ENCODE measurements at regions not wholly inside any gene's neighbourhood (a gene's known extent, or its start where the extent isn't known, plus 50 kb on each side); places are given as distances from the start of the nearest gene placed in this dataset.

- no peak for DNase-seq (ENCODE audit: low read depth)
- TF ChIP-seq CTCF (IDR thresholded peaks at IDR 0.05; ENCODE audit: low read depth, low read length, missing control alignments), result no peak
- no peak overlapping the region for H3K4me3 ChIP-seq (ENCODE audit: low read depth, low read length)
These were observed 111.1 kb upstream of the FBN2 start for GRCh38 chr5:128649192-128649591.

DNA sequence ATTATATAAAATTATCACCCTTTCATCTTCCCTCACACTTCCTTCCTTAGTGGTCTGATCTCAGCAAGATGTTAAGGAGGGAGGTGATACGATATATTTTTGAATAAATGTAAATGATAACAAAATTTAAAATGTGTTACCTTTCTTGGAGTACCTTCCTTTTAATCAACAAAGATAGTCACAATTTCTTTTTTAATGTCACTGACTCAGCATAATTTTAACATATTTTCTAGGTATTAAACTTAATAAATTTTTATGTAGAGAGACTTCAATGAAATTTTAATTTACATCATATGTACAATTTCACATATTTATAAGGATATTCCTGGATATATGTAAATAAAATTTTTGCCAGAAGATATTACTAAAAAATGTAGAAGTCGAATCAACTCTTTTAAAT lies 125.0 kb upstream of the FBN2 start:
- DNase-seq (ENCODE audit: low read depth), result no peak
- H3K4me3 ChIP-seq (ENCODE audit: low read depth, low read length), result no peak overlapping the region
- TF ChIP-seq CTCF (IDR thresholded peaks at IDR 0.05; ENCODE audit: low read depth, low read length, missing control alignments), result no peak

- TF ChIP-seq CTCF (IDR thresholded peaks at IDR 0.05; ENCODE audit: low read depth, low read length, missing control alignments), result no peak
- no peak for DNase-seq (ENCODE audit: low read depth)
These were observed 127.8 kb upstream of the FBN2 start for GRCh38 chr5:128665747-128666355.

GRCh38 chr5:128667152-128667551 lies 129.1 kb upstream of the FBN2 start:
- no peak for DNase-seq (ENCODE audit: low read depth)
- TF ChIP-seq CTCF (IDR thresholded peaks at IDR 0.05; ENCODE audit: low read depth, low read length, missing control alignments), result no peak
- H3K4me3 ChIP-seq (ENCODE audit: low read depth, low read length), result no peak overlapping the region

More at GRCh38 chr5:128665747-128666355, 127.8 kb upstream of the FBN2 start:
- no peak overlapping the region for H3K4me3 ChIP-seq (ENCODE audit: low read depth, low read length)

- no peak for TF ChIP-seq CTCF (IDR thresholded peaks at IDR 0.05; ENCODE audit: low read depth, low read length, missing control alignments)
- H3K4me3 ChIP-seq (ENCODE audit: low read depth, low read length), result no peak overlapping the region
- no peak for DNase-seq (ENCODE audit: low read depth)
These were observed 129.7 kb upstream of the FBN2 start for GRCh38 chr5:128667751-128668150.

GRCh38 chr5:128668921-128669320 lies 130.9 kb upstream of the FBN2 start:
- TF ChIP-seq CTCF (IDR thresholded peaks at IDR 0.05; ENCODE audit: low read depth, low read length, missing control alignments), result no peak
- DNase-seq (ENCODE audit: low read depth), result no peak

GRCh38 chr5:128669803-128670202 lies 131.8 kb upstream of the FBN2 start:
- TF ChIP-seq CTCF (IDR thresholded peaks at IDR 0.05; ENCODE audit: low read depth, low read length, missing control alignments), result no peak
- DNase-seq (ENCODE audit: low read depth), result no peak
- H3K4me3 ChIP-seq (ENCODE audit: low read depth, low read length), result no peak overlapping the region

More at GRCh38 chr5:128668921-128669320, 130.9 kb upstream of the FBN2 start:
- H3K4me3 ChIP-seq (ENCODE audit: low read depth, low read length), result no peak overlapping the region
